ENCODE measurements at regions not wholly inside any gene's neighbourhood (a gene's known extent, or its start where the extent isn't known, plus 50 kb on each side); places are given as distances from the start of the nearest gene placed in this dataset.

GRCh38 chr10:28113202-28113601 lies 114.3 kb upstream of the ODAD2 start:
- Histone ChIP-seq H3K27ac (ENCODE audit: low read depth in 1 of 2, low read length in 1 of 2) (no peak overlapping the region), H3K4me1 (ENCODE audit: control insufficient read depth in 5 of 5, insufficient read depth in 5 of 5, low read length in 5 of 5) (no peaks in the 10 kb centered on the region), H3K9ac (ENCODE audit: insufficient read depth in 1 of 2, low read length in 2 of 2) (no peak overlapping the region), H3K27me3 (ENCODE audit: control insufficient read depth in 3 of 3, insufficient read depth in 3 of 3, low read length in 2 of 3) (no peaks in the 10 kb centered on the region), H3K36me3 (ENCODE audit: control insufficient read depth in 4 of 4, insufficient read depth in 4 of 4, low read length in 4 of 4) (no peaks in the 10 kb centered on the region), H3K4me3 (no peak overlapping the region), H3K9me3 (ENCODE audit: control insufficient read depth in 4 of 4, insufficient read depth in 3 of 4, low read length in 3 of 4) (no peaks in the 10 kb centered on the region)
- DNase-seq (no peak), ATAC-seq (ENCODE audit: insufficient read depth, low FRiP score) (no peak)
- 77 to 94% methylated on average over 3 of the region's 3 CpGs for WGBS, 2 donors
- TF ChIP-seq CTCF (IDR thresholded peaks at IDR 0.05; ENCODE audit: control extremely low read depth, extremely low read depth) = no peak

DNA sequence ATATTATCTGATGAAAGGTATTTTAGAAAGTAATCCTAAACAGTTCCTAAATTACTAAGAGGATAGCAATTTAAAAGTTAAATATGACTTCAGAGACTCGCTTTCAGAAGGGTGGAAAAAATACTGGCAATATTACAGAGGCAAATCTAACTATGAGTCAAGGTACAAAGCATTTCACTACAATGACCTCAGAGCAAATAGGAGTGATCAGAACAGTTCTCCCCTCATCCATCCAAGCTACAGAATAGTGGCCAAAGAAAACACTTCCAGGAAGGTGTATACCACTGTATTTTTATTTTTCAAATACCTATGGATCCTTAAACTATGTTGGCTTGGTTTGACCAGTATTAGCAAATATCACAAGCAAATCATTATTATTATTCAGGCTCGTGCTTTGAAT lies 112.8 kb upstream of the ODAD2 start:
- Histone ChIP-seq H3K9ac (ENCODE audit: insufficient read depth in 1 of 2, low read length in 2 of 2) (no peak overlapping the region), H3K4me1 (ENCODE audit: control insufficient read depth in 5 of 5, insufficient read depth in 5 of 5, low read length in 5 of 5) (no peaks in the 10 kb centered on the region), H3K27me3 (ENCODE audit: control insufficient read depth in 3 of 3, insufficient read depth in 3 of 3, low read length in 2 of 3) (no peaks in the 10 kb centered on the region), H3K9me3 (ENCODE audit: control insufficient read depth in 4 of 4, insufficient read depth in 3 of 4, low read length in 3 of 4) (no peaks in the 10 kb centered on the region), H3K4me3 (no peak overlapping the region), H3K27ac (ENCODE audit: low read depth in 1 of 2, low read length in 1 of 2) (no peak overlapping the region), H3K36me3 (ENCODE audit: control insufficient read depth in 4 of 4, insufficient read depth in 4 of 4, low read length in 4 of 4) (no peaks in the 10 kb centered on the region)
- 87 to 89% methylated on average over 2 of the region's 2 CpGs for WGBS, 2 donors
- no peak for ATAC-seq (ENCODE audit: insufficient read depth, low FRiP score)
- no peak for DNase-seq
- no peak for TF ChIP-seq CTCF (IDR thresholded peaks at IDR 0.05; ENCODE audit: control extremely low read depth, extremely low read depth)

DNA sequence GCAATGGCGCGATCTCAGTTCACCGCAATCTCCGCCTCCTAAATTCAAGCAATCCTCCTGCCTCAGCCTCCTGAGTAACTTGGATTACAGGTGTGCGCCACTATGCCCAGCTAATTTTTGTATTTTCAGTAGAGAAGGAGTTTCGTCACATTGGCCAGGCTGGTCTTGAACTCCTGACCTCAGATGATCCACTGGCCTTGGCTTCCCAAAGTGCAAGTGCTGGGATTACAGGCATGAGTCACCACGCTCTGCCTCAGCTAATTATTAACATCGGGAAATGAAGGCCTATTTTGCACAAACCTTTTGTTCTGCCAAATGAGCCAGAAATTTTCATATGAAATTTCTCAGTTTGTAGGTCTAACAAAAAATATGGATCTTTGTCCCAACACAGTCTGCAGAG lies 106.7 kb upstream of the ODAD2 start:
- no peak for TF ChIP-seq CTCF (IDR thresholded peaks at IDR 0.05; ENCODE audit: control extremely low read depth, extremely low read depth)
- no peak overlapping the region for H3K27ac ChIP-seq (ENCODE audit: low read depth in 1 of 2, low read length in 1 of 2)

DNA sequence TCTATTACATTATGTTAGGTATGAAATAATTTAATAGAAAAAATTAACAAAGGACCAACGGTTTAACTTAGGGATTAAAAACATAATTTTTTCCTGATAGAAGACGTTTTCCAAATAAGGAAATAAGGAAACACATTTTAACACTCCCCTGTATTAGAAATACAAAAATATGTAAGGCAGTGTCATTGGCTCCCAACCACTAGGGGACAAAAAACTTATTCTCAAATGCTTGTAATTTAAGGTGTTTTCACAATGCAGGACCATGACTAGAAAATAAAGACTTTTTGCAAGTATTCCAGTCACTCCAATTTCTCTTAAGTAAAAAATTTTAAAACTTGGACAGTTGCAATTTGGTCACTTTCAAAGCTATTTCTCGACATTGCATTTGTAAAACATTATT lies 98.8 kb upstream of the ODAD2 start:
- ATAC-seq (ENCODE audit: insufficient read depth, low FRiP score) (no peak), DNase-seq (no peak)
- Histone ChIP-seq H3K9ac (ENCODE audit: insufficient read depth in 1 of 2, low read length in 2 of 2) (no peak overlapping the region), H3K36me3 (ENCODE audit: control insufficient read depth in 4 of 4, insufficient read depth in 4 of 4, low read length in 4 of 4) (no peaks in the 10 kb centered on the region), H3K9me3 (ENCODE audit: control insufficient read depth in 4 of 4, insufficient read depth in 3 of 4, low read length in 3 of 4) (no peaks in the 10 kb centered on the region), H3K27ac (ENCODE audit: low read depth in 1 of 2, low read length in 1 of 2) (no peak overlapping the region), H3K4me1 (ENCODE audit: control insufficient read depth in 5 of 5, insufficient read depth in 5 of 5, low read length in 5 of 5) (no peaks in the 10 kb centered on the region), H3K4me3 (no peak overlapping the region), H3K27me3 (ENCODE audit: control insufficient read depth in 3 of 3, insufficient read depth in 3 of 3, low read length in 2 of 3) (no peaks in the 10 kb centered on the region)
- WGBS, 2 donors = 85 to 92% methylated on average over 3 of the region's 3 CpGs
- no peak for TF ChIP-seq CTCF (IDR thresholded peaks at IDR 0.05; ENCODE audit: control extremely low read depth, extremely low read depth)

More for the DNA sequence above, 106.7 kb upstream of the ODAD2 start:
- Histone ChIP-seq H3K27me3 (ENCODE audit: control insufficient read depth in 3 of 3, insufficient read depth in 3 of 3, low read length in 2 of 3) (no peaks in the 10 kb centered on the region), H3K4me3 (no peak overlapping the region), H3K36me3 (ENCODE audit: control insufficient read depth in 4 of 4, insufficient read depth in 4 of 4, low read length in 4 of 4) (no peaks in the 10 kb centered on the region), H3K9ac (ENCODE audit: insufficient read depth in 1 of 2, low read length in 2 of 2) (no peak overlapping the region), H3K9me3 (ENCODE audit: control insufficient read depth in 4 of 4, insufficient read depth in 3 of 4, low read length in 3 of 4) (peaks cover 0 to 2% (median 0%) of the 10 kb centered on the region in 4 donors), H3K4me1 (ENCODE audit: control insufficient read depth in 5 of 5, insufficient read depth in 5 of 5, low read length in 5 of 5) (no peaks in the 10 kb centered on the region)
- DNase-seq = no peak
- 85 to 98% methylated on average over 8 of the region's 8 CpGs for WGBS, 2 donors
- ATAC-seq (ENCODE audit: insufficient read depth, low FRiP score) = no peak

Measured in lung (tissue), 11 donors.